ENCODE measurements at regions not wholly inside any gene's neighbourhood (a gene's known extent, or its start where the extent isn't known, plus 50 kb on each side); places are given as distances from the start of the nearest gene placed in this dataset.

DNA sequence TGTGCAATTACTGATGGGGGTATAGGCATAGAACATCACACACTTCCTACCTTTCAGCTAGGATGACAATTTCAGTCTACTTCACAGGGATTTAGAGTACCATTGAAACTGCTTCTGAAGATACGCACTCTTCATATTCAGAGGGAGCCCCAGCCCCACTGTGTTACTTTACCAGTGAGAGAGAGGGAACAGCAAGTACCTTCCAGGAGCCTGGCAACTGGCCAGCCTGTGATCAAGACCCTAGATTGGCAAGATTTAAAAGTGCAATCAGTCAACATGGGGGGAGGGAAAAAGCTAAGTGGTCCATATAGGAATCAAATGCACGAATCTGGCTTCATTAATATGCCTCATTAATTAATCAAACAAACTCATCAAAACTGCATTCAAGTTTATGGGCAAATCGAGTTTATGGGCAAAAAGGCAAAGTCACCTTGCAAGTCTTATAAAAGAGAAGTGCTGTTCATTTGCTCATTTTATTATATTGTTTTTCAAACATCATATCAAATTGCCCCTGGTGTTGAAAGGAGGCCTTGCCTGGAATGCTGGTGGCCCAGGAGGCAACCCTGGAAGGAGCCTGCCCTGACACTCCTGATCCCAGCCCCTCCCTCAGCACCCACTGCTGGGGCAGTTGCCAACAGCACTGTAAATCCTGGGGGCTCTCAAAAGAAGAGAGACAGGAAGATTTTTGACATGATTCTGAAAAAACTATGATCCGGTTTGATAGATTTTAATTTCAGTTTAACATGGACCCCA is 184.9 kb upstream of the DPT start:
- TF ChIP-seq POLR2AphosphoS5 (IDR thresholded peaks at IDR 0.05) = no peak
- TF ChIP-seq, protein P1, sequence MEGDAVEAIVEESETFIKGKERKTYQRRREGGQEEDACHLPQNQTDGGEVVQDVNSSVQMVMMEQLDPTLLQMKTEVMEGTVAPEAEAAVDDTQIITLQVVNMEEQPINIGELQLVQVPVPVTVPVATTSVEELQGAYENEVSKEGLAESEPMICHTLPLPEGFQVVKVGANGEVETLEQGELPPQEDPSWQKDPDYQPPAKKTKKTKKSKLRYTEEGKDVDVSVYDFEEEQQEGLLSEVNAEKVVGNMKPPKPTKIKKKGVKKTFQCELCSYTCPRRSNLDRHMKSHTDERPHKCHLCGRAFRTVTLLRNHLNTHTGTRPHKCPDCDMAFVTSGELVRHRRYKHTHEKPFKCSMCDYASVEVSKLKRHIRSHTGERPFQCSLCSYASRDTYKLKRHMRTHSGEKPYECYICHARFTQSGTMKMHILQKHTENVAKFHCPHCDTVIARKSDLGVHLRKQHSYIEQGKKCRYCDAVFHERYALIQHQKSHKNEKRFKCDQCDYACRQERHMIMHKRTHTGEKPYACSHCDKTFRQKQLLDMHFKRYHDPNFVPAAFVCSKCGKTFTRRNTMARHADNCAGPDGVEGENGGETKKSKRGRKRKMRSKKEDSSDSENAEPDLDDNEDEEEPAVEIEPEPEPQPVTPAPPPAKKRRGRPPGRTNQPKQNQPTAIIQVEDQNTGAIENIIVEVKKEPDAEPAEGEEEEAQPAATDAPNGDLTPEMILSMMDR (IDR thresholded peaks at IDR 0.05) = peak in 3 of 5 experiments; percentile 9 to 31 (median 18)
- WGBS, 2 donors (ENCODE audit: low coverage in 1 of 2) = 63 to 68% methylated on average over 3 to 4 of the region's 4 CpGs
- H3K36me3 ChIP-seq = no peaks in the 10 kb centered on the region
- no peak overlapping the region for H3K27ac ChIP-seq
- intact Hi-C loops (cut with DNase I; ENCODE audit: low total_unique reads) = no loop called here
- no peak overlapping the region for H3K4me3 ChIP-seq
- DNase-seq = peak; percentile 39
- in situ Hi-C loops (cut with MboI; ENCODE audit: low pct_ligation_motif_present in 1 of 4, low pct_unique_long_range_greater_than_20kb in 1 of 4, low sequenced_read_pairs in 3 of 4) = no loop called here
- H3K9me3 ChIP-seq = no peaks in the 10 kb centered on the region
- H3K27me3 ChIP-seq = no peaks in the 10 kb centered on the region
- H3K4me1 ChIP-seq = peaks cover 0 to 7% (median 3%) of the 10 kb centered on the region in 4 donors

- H3K9me3 ChIP-seq = no peaks in the 10 kb centered on the region
- 78 to 93% methylated on average over 2 of the region's 2 CpGs for WGBS, 2 donors (ENCODE audit: low coverage in 1 of 2)
- in situ Hi-C loops (cut with MboI; ENCODE audit: low pct_ligation_motif_present in 1 of 4, low pct_unique_long_range_greater_than_20kb in 1 of 4, low sequenced_read_pairs in 3 of 4) (no loop called here), intact Hi-C loops (cut with DNase I; ENCODE audit: low total_unique reads) (no loop called here)
- TF ChIP-seq POLR2AphosphoS5 (IDR thresholded peaks at IDR 0.05) (no peak), POLR2A (IDR thresholded peaks at IDR 0.05) (no peak), EP300 (IDR thresholded peaks at IDR 0.05; ENCODE audit: low read depth) (no peak)
- TF ChIP-seq, protein P1 (IDR thresholded peaks at IDR 0.05) = no peak
- no peak overlapping the region for H3K27ac ChIP-seq
- H3K27me3 ChIP-seq = no peaks in the 10 kb centered on the region
- no peaks in the 10 kb centered on the region for H3K36me3 ChIP-seq
- DNase-seq = no peak
- H3K4me3 ChIP-seq = no peak overlapping the region
- H3K4me1 ChIP-seq = peaks cover 0 to 16% (median 3%) of the 10 kb centered on the region in 4 donors
Observed at GRCh38 chr1:168917309-168917708, 188.3 kb upstream of the DPT start.

DNA sequence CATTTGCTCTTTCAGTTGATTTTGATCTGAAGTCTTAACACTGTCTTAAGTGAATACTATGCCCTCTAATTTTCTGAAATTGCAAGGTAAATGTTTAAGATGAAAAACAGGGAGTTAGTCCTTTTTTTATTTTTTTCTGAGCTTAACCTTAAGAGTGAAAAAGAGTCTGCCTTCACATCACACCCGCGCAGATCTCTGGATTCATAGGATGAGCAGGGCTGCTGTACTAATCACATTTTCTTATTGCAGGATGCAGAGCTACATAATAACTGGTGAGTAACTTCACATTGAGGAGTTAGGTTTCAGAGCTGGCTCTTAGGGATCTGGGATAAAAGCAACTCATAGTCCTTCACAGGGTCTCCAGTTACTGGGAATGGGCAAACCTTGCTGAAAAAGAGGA is 188.7 kb upstream of the ATP1B1 start:
- TF ChIP-seq POLR2AphosphoS5 (IDR thresholded peaks at IDR 0.05) (no peak), POLR2A (IDR thresholded peaks at IDR 0.05) (no peak), EP300 (IDR thresholded peaks at IDR 0.05; ENCODE audit: low read depth) (no peak)
- TF ChIP-seq, protein P1 (IDR thresholded peaks at IDR 0.05) = no peak

DNA sequence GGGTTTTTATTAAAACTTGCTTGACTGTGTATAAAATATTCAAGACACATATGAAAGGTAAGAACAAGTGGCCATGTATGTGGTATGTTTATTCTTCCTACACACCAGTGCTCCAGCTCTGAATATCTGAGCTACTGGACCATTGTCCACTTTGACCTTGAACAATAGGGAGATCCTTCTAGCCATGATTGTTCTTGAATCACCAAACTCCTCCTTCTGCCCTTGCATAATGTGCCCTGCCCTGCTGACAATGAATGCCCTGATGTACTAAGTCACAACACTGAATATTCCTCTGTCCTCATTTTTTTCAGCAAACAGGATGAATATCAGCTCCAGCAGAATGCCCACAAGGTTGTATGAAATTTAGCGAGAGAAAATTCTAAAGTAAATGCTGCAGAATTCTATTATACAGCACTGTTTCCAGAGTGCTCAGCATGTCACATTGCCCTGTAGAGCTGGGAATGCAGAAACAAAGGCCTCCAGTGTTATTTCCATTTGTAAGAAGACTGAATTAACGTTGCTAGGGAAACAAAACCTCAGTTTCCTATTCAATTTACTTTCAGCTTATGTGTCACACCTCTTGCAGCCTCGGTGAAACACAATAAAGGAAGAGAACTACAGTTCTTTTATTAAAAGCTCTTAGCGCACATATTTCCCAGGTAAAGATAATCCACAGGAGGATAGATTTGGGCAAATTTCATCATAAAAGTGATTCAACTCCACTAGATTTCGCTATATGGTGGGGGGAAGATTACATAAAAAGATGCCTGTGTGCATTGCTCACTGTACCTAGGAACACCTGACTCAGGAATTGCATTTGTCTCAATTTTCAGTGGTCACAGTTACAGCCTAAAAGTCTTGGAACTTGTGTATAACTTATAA is 187.4 kb upstream of the ATP1B1 start:
- no peak overlapping the region for H3K4me3 ChIP-seq
- in situ Hi-C loops (cut with MboI; ENCODE audit: low pct_ligation_motif_present in 1 of 4, low pct_unique_long_range_greater_than_20kb in 1 of 4, low sequenced_read_pairs in 3 of 4) = no loop called here
- no peak for DNase-seq
- intact Hi-C loops (cut with DNase I; ENCODE audit: low total_unique reads) = no loop called here
- TF ChIP-seq POLR2A (IDR thresholded peaks at IDR 0.05) (no peak), POLR2AphosphoS5 (IDR thresholded peaks at IDR 0.05) (no peak), EP300 (IDR thresholded peaks at IDR 0.05; ENCODE audit: low read depth) (no peak)
- TF ChIP-seq, protein P1 (IDR thresholded peaks at IDR 0.05) = no peak
- no peak overlapping the region for H3K27ac ChIP-seq
- H3K36me3 ChIP-seq = no peaks in the 10 kb centered on the region
- no peaks in the 10 kb centered on the region for H3K27me3 ChIP-seq
- peaks cover 0 to 13% (median 0%) of the 10 kb centered on the region in 4 donors for H3K4me1 ChIP-seq
- WGBS, 2 donors (ENCODE audit: low coverage in 1 of 2) = 72% methylated on average over 5 of the region's 5 CpGs
- H3K9me3 ChIP-seq = no peaks in the 10 kb centered on the region

More for the DNA sequence above, 188.7 kb upstream of the ATP1B1 start:
- in situ Hi-C loops (cut with MboI; ENCODE audit: low pct_ligation_motif_present in 1 of 4, low pct_unique_long_range_greater_than_20kb in 1 of 4, low sequenced_read_pairs in 3 of 4) (no loop called here), intact Hi-C loops (cut with DNase I; ENCODE audit: low total_unique reads) (no loop called here)
- 98 to 100% methylated on average over 2 of the region's 2 CpGs for whole genome bisulfite sequencing, 2 donors (ENCODE audit: low coverage in 1 of 2)
- Histone ChIP-seq H3K27ac (no peak overlapping the region), H3K27me3 (no peaks in the 10 kb centered on the region), H3K36me3 (no peaks in the 10 kb centered on the region), H3K4me1 (peaks cover 0 to 16% (median 3%) of the 10 kb centered on the region in 4 donors), H3K9me3 (no peaks in the 10 kb centered on the region), H3K4me3 (no peak overlapping the region)
- DNase-seq = no peak

Data from transverse colon (tissue), 4 donors.